Liver (tissue), 8 donors: ENCODE measurements at regions not wholly inside any gene's neighbourhood (a gene's known extent, or its start where the extent isn't known, plus 50 kb on each side); places are given as distances from the start of the nearest gene placed in this dataset.

Source experiments
- DNase-seq: peaks from one replicate; pipeline ENCODE4 v3.0.0-alpha.2; 2017; ENCODE audit warnings: low spot score
- H3K27ac ChIP-seq, 2 donors: one replicate each; pipeline ENCODE4 v1.7.0; 2013; ENCODE audit warnings: inconsistent platforms in 2 of 2, low read length in 2 of 2, control low read depth in 1 of 2, low read depth in 1 of 2, mild to moderate bottlenecking in 1 of 2
- H3K27me3 ChIP-seq, 4 donors: one replicate each; pipeline versions ENCODE4 v1.6.1 to v1.7.0; 2013; ENCODE audit warnings: low read length in 3 of 4, inconsistent platforms in 1 of 4, mild to moderate bottlenecking in 1 of 4, moderate library complexity in 1 of 4; ENCODE audit not compliant: control insufficient read depth in 4 of 4, insufficient read depth in 4 of 4
- H3K36me3 ChIP-seq, 4 donors: one replicate each; pipeline versions ENCODE4 v1.6.1 to v1.7.0; 2013; ENCODE audit warnings: low read length in 3 of 4, mild to moderate bottlenecking in 3 of 4, low read depth in 1 of 4, moderate library complexity in 1 of 4; ENCODE audit not compliant: control insufficient read depth in 4 of 4, insufficient read depth in 3 of 4
- H3K4me1 ChIP-seq, 4 donors: one replicate each; pipeline versions ENCODE4 v1.6.1 to v1.7.0; 2013; ENCODE audit warnings: low read length in 3 of 4, mild to moderate bottlenecking in 3 of 4, moderate library complexity in 1 of 4; ENCODE audit not compliant: control insufficient read depth in 4 of 4, insufficient read depth in 4 of 4
- H3K4me3 ChIP-seq, 3 donors: one replicate each; pipeline versions ENCODE4 v1.6.1 to v1.7.0; 2013; ENCODE audit warnings: low read length in 3 of 3, control low read depth in 1 of 3, low read depth in 1 of 3, mild to moderate bottlenecking in 1 of 3
- H3K9ac ChIP-seq, 2 donors: one replicate each; pipeline ENCODE4 v1.7.0; 2013; ENCODE audit warnings: low read length in 2 of 2, mild to moderate bottlenecking in 2 of 2, moderate library complexity in 2 of 2, control low read depth in 1 of 2, low read depth in 1 of 2
- H3K9me3 ChIP-seq, 4 donors: one replicate each; pipeline versions ENCODE4 v1.6.1 to v1.7.0; 2013; ENCODE audit warnings: low read length in 3 of 4; ENCODE audit not compliant: control insufficient read depth in 4 of 4
- EGR1 ChIP-seq, 2 donors: IDR thresholded peaks; 2 replicates each; pipeline ENCODE4 v1.6.1; 2016 to 2018; ENCODE audit warnings: antibody characterized with exemption in 2 of 2, low read depth in 2 of 2
- FOXA1 ChIP-seq: IDR thresholded peaks from 2 replicates; pipeline ENCODE4 v1.6.1; 2016; ENCODE audit warnings: antibody characterized with exemption
- GABPA ChIP-seq, 2 donors: IDR thresholded peaks in 1 of 2; conservative IDR thresholded peaks in 1 of 2; 2 replicates each; pipeline ENCODE4 v1.6.1; 2016; ENCODE audit warnings: antibody characterized with exemption in 2 of 2, mild to moderate bottlenecking in 1 of 2, moderate library complexity in 1 of 2
- HNF4A ChIP-seq, 2 donors: conservative IDR thresholded peaks; 2 replicates each; pipeline ENCODE4 v1.6.1; 2016; ENCODE audit warnings: antibody characterized with exemption in 2 of 2, mild to moderate bottlenecking in 2 of 2
- JUND ChIP-seq, 2 donors: IDR thresholded peaks; 2 replicates each; pipeline ENCODE4 v1.6.1; 2016; ENCODE audit warnings: antibody characterized with exemption in 2 of 2
- MAX ChIP-seq: IDR thresholded peaks from 2 replicates; pipeline ENCODE4 v1.6.1; 2016; ENCODE audit warnings: antibody characterized with exemption
- NR2F2 ChIP-seq: IDR thresholded peaks from 2 replicates; pipeline ENCODE4 v1.6.1; 2016; ENCODE audit warnings: antibody characterized with exemption
- RAD21 ChIP-seq, 2 donors: IDR thresholded peaks; 2 replicates each; pipeline ENCODE4 v1.6.1; 2016; ENCODE audit warnings: antibody characterized with exemption in 2 of 2, mild to moderate bottlenecking in 2 of 2
- RXRA ChIP-seq, 2 donors: IDR thresholded peaks; 2 replicates each; pipeline ENCODE4 v1.6.1; 2017 to 2018; ENCODE audit warnings: antibody characterized with exemption in 2 of 2, mild to moderate bottlenecking in 1 of 2
- TAF1 ChIP-seq: conservative IDR thresholded peaks from 2 replicates; pipeline ENCODE4 v1.6.1; 2016; ENCODE audit warnings: antibody characterized with exemption, mild to moderate bottlenecking
- WGBS: extraction: QIAGEN DNeasy Blood & Tissue Kit; methylation state at CpG from one replicate; pipeline ENCODE4 v1.1.7; 2013; 5-methylcytosine and 5-hydroxymethylcytosine counted together
- TF ChIP-seq, protein P1 (sequence below): IDR thresholded peaks from 2 replicates; pipeline ENCODE4 v1.6.1; 2016; ENCODE audit warnings: antibody characterized with exemption
- TF ChIP-seq, protein P2 (sequence below): fragments of 150-350 bp; IDR thresholded peaks from 2 replicates; pipeline ENCODE4 v1.5.1; 2017; ENCODE audit warnings: improper control_type of control experiment, low read depth, low read length; ENCODE audit not compliant: missing input control
- donor health status: healthy.
- donor health status: healthy.
- donor health status: healthy.
- donor health status: healthy.
- donor health status: healthy.

DNA sequence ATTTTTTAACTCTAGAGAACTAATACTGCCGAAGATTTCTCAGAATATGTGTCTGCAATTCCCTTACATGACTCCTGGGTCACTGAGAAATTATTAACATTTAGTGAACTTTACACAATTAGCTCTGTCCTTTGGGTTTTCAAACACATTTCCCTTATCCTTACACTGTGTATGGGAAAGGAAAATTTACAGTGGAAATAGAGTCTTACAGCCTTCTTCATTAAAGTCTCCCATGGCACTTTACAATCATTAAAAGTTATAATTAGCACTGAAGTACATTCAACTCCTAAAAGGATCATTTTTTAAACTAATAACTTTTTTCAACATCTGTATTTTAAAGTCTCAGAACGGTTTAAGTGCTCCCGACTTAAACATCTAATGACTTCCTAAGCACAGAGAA is 627.5 kb upstream of the TYRP1 start:
- H3K27ac ChIP-seq: no peak overlapping the region
- no peaks in the 10 kb centered on the region for H3K36me3 ChIP-seq
- WGBS: 59% methylated on average over 3 of the region's 3 CpGs
- no peak for DNase-seq
- no peaks in the 10 kb centered on the region for H3K9me3 ChIP-seq
- H3K4me3 ChIP-seq: no peak overlapping the region
- TF ChIP-seq, protein P1, sequence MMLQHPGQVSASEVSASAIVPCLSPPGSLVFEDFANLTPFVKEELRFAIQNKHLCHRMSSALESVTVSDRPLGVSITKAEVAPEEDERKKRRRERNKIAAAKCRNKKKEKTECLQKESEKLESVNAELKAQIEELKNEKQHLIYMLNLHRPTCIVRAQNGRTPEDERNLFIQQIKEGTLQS: no peak
- no peak overlapping the region for H3K9ac ChIP-seq
- no peaks in the 10 kb centered on the region for H3K27me3 ChIP-seq
- no peaks in the 10 kb centered on the region for H3K4me1 ChIP-seq

DNA sequence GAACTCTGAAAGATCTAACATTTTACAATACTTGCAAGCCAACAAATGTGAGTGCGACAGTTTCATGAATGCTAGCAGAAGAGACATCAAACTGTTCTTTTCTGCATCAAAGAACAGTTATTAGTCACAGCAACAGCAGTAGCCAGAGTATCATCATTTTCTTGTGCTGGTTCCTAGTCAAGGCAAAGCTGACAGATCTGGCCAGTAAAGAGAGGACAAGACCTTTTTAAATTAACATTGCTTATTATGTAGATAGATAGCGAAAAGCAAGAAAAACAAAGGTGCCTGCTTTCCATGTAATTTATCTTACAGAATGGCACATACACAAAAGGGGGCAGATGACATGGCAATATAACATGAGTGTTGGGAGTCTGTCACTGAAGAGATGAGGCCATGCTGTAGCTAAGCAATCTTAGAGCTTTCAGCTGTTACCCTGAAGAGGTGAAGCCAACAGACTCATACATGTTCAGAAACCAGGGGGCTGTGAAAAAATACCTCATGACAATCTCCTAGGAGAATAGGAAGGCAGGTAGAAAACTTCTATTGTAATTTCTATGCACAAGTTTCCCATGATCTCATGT is 626.6 kb upstream of the TYRP1 start:
- Histone ChIP-seq H3K27ac (no peak overlapping the region), H3K27me3 (no peaks in the 10 kb centered on the region), H3K36me3 (no peaks in the 10 kb centered on the region), H3K4me1 (no peaks in the 10 kb centered on the region), H3K9ac (no peak overlapping the region), H3K4me3 (no peak overlapping the region), H3K9me3 (no peaks in the 10 kb centered on the region)
- WGBS: 76% methylated on average over 2 of the region's 2 CpGs
- no peak for TF ChIP-seq RXRA (IDR thresholded peaks at IDR 0.05)
- no peak for TF ChIP-seq RAD21 (IDR thresholded peaks at IDR 0.05)
- TF ChIP-seq NR2F2: no peak
- TF ChIP-seq, protein P1: no peak
- TF ChIP-seq EGR1 (IDR thresholded peaks at IDR 0.05; ENCODE audit: low read depth in 2 of 2): no peak
- TF ChIP-seq MAX: no peak
- no peak for TF ChIP-seq HNF4A (conservative IDR thresholded peaks at IDR 0.05)
- TF ChIP-seq GABPA (IDR thresholded peaks at IDR 0.05 in 1 of 2, conservative IDR thresholded peaks at IDR 0.05 in 1 of 2): no peak
- TF ChIP-seq, protein P2, sequence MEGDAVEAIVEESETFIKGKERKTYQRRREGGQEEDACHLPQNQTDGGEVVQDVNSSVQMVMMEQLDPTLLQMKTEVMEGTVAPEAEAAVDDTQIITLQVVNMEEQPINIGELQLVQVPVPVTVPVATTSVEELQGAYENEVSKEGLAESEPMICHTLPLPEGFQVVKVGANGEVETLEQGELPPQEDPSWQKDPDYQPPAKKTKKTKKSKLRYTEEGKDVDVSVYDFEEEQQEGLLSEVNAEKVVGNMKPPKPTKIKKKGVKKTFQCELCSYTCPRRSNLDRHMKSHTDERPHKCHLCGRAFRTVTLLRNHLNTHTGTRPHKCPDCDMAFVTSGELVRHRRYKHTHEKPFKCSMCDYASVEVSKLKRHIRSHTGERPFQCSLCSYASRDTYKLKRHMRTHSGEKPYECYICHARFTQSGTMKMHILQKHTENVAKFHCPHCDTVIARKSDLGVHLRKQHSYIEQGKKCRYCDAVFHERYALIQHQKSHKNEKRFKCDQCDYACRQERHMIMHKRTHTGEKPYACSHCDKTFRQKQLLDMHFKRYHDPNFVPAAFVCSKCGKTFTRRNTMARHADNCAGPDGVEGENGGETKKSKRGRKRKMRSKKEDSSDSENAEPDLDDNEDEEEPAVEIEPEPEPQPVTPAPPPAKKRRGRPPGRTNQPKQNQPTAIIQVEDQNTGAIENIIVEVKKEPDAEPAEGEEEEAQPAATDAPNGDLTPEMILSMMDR: no peak
- no peak for TF ChIP-seq TAF1
- TF ChIP-seq FOXA1: no peak
- DNase-seq: no peak

DNA sequence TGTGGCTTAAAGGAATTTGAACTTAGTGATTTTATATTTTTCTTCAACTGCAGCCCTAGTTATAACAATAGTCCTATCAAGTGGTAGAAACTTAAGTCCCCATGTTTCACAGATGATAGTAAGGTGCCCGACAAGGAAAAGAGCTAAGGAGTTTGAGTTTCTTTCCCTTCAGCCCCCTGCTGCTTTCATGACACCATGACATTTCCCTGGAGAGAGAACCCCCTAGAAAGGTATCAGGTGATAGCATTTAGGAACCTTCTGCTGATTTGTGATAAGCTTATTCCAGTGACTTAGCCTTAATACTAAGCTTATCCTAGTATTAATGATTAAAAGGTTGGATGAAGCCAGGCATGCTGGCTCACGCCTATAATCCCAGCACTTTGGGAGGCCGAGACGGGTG is 623.8 kb upstream of the TYRP1 start:
- Histone ChIP-seq H3K27ac (no peak overlapping the region), H3K36me3 (no peaks in the 10 kb centered on the region), H3K4me1 (no peaks in the 10 kb centered on the region), H3K4me3 (no peak overlapping the region), H3K27me3 (peaks cover 0 to 3% (median 0%) of the 10 kb centered on the region in 4 donors), H3K9me3 (no peaks in the 10 kb centered on the region), H3K9ac (no peak overlapping the region)
- WGBS: 74% methylated on average over 4 of the region's 4 CpGs
- no peak for DNase-seq
- no peak for TF ChIP-seq EGR1 (IDR thresholded peaks at IDR 0.05; ENCODE audit: low read depth in 2 of 2)
- no peak for TF ChIP-seq JUND (IDR thresholded peaks at IDR 0.05)
- no peak for TF ChIP-seq GABPA (IDR thresholded peaks at IDR 0.05 in 1 of 2, conservative IDR thresholded peaks at IDR 0.05 in 1 of 2)
- no peak for TF ChIP-seq HNF4A (conservative IDR thresholded peaks at IDR 0.05)
- TF ChIP-seq RXRA (IDR thresholded peaks at IDR 0.05): no peak
- TF ChIP-seq TAF1: no peak
